Trophoblast cell (in vitro differentiated cells and primary cell): ENCODE measurements at regions not wholly inside any gene's neighbourhood (a gene's known extent, or its start where the extent isn't known, plus 50 kb on each side); places are given as distances from the start of the nearest gene placed in this dataset.

ENCODE experiments used
- DNase-seq, 2 donors: peaks; one replicate each; pipeline ENCODE4 v3.0.0-alpha.2; 2016
- H2AFZ ChIP-seq: 2 replicates; pipeline ENCODE4 v1.6.1; 2013; ENCODE audit warnings: low read length, moderate library complexity, mild to moderate bottlenecking; ENCODE audit not compliant: insufficient read depth, poor library complexity
- H2AK5ac ChIP-seq: 2 replicates; pipeline ENCODE4 v1.6.1; 2013; ENCODE audit warnings: mild to moderate bottlenecking, low read length
- H2BK120ac ChIP-seq: 2 replicates; pipeline ENCODE4 v1.6.1; 2013; ENCODE audit warnings: low read length, mild to moderate bottlenecking, moderate library complexity; ENCODE audit not compliant: insufficient read depth, poor library complexity
- H2BK12ac ChIP-seq: 2 replicates; pipeline ENCODE4 v1.6.1; 2013; ENCODE audit warnings: mild to moderate bottlenecking, low read length, moderate library complexity
- H2BK5ac ChIP-seq: 2 replicates; pipeline ENCODE4 v1.6.1; 2013; ENCODE audit warnings: low read length, low read depth, moderate library complexity, mild to moderate bottlenecking; ENCODE audit not compliant: poor library complexity
- H3K14ac ChIP-seq: 2 replicates; pipeline ENCODE4 v1.6.1; 2013; ENCODE audit warnings: mild to moderate bottlenecking, low read length
- H3K18ac ChIP-seq: 2 replicates; pipeline ENCODE4 v1.6.1; 2013; ENCODE audit warnings: mild to moderate bottlenecking, low read length
- H3K23ac ChIP-seq: 2 replicates; pipeline ENCODE4 v1.6.1; 2013; ENCODE audit warnings: low read length
- H3K27ac ChIP-seq: 2 replicates; pipeline ENCODE4 v1.5.1; 2013; ENCODE audit warnings: low read depth, mild to moderate bottlenecking, inconsistent platforms, low read length, moderate library complexity
- H3K27me3 ChIP-seq: 2 replicates; pipeline ENCODE4 v1.6.1; 2013; ENCODE audit warnings: inconsistent platforms, mild to moderate bottlenecking, low read length, moderate library complexity; ENCODE audit not compliant: insufficient read depth
- H3K36me3 ChIP-seq, 2 experiments: 1 replicate in 1 of 2; 2 replicates in 1 of 2; pipeline ENCODE4 v1.6.1; 2013; ENCODE audit warnings: low read length in 2 of 2, mild to moderate bottlenecking in 2 of 2, moderate library complexity in 1 of 2; ENCODE audit not compliant: insufficient read depth in 2 of 2, control insufficient read depth in 1 of 2
- H3K4ac ChIP-seq: 2 replicates; pipeline ENCODE4 v1.6.1; 2013; ENCODE audit warnings: low read depth, mild to moderate bottlenecking, low read length, moderate library complexity
- H3K4me1 ChIP-seq, 2 experiments: 1 replicate in 1 of 2; 2 replicates in 1 of 2; pipeline ENCODE4 v1.6.1; 2013; ENCODE audit warnings: low read length in 2 of 2, mild to moderate bottlenecking in 2 of 2, moderate library complexity in 1 of 2; ENCODE audit not compliant: insufficient read depth in 2 of 2, control insufficient read depth in 1 of 2
- H3K4me2 ChIP-seq: 2 replicates; pipeline ENCODE4 v1.6.1; 2013; ENCODE audit warnings: inconsistent platforms, mild to moderate bottlenecking, low read length, moderate library complexity
- H3K4me3 ChIP-seq: 2 replicates; pipeline ENCODE4 v1.5.1; 2013; ENCODE audit warnings: mild to moderate bottlenecking, low read depth, low read length, inconsistent platforms
- H3K79me1 ChIP-seq: one replicate; pipeline ENCODE4 v1.6.1; 2013; ENCODE audit warnings: low read length
- H3K79me2 ChIP-seq: 2 replicates; pipeline ENCODE4 v1.6.1; 2013; ENCODE audit warnings: low read length, mild to moderate bottlenecking; ENCODE audit not compliant: control insufficient read depth, insufficient read depth, poor library complexity
- H3K9ac ChIP-seq: 2 replicates; pipeline ENCODE4 v1.6.1; 2013; ENCODE audit warnings: mild to moderate bottlenecking, low read length
- H3K9me3 ChIP-seq: 2 replicates; pipeline ENCODE4 v1.6.1; 2013; ENCODE audit warnings: low read depth, mild to moderate bottlenecking, control low read depth, inconsistent platforms, low read length; ENCODE audit not compliant: insufficient read depth
- H4K12ac ChIP-seq: 2 replicates; pipeline ENCODE4 v1.6.1; 2013; ENCODE audit warnings: low read depth, mild to moderate bottlenecking, low read length, moderate library complexity
- H4K8ac ChIP-seq: 2 replicates; pipeline ENCODE4 v1.6.1; 2013; ENCODE audit warnings: low read depth, mild to moderate bottlenecking, low read length, moderate library complexity
- H4K91ac ChIP-seq: one replicate; pipeline ENCODE4 v1.6.1; 2013; ENCODE audit warnings: low read depth, mild to moderate bottlenecking, low read length, moderate library complexity
- WGBS: extraction: QIAGEN DNeasy Blood & Tissue Kit; methylation state at CpG from one replicate; pipeline ENCODE4 v1.1.7; 2013; ENCODE audit warnings: missing lambda C conversion rate; ENCODE audit not compliant: insufficient read length, insufficient coverage; ENCODE audit errors: extremely low coverage; 5-methylcytosine and 5-hydroxymethylcytosine counted together

GRCh38 chr4:136311774-136312173 is 1220.5 kb downstream of the PCDH18 start:
- Histone ChIP-seq H3K36me3 (no peaks in the 10 kb centered on the region), H4K8ac (no peak overlapping the region), H3K4ac (no peak overlapping the region), H3K4me1 (no peaks in the 10 kb centered on the region), H3K79me1 (no peaks in the 10 kb centered on the region), H2BK5ac (no peak overlapping the region), H3K27me3 (no peaks in the 10 kb centered on the region), H3K9ac (no peak overlapping the region), H2BK120ac (no peak overlapping the region), H3K18ac (no peak overlapping the region), H3K4me2 (no peak overlapping the region), H2BK12ac (no peak overlapping the region), H3K4me3 (no peak overlapping the region), H3K23ac (no peak overlapping the region), H4K12ac (no peak overlapping the region), H3K79me2 (no peaks in the 10 kb centered on the region), H4K91ac (no peak overlapping the region), H2AFZ (no peak overlapping the region), H3K27ac (no peak overlapping the region), H3K9me3 (no peaks in the 10 kb centered on the region), H2AK5ac (no peak overlapping the region), H3K14ac (no peak overlapping the region)
- DNase-seq: no peak
- no CpG with 5 or more reads among the region's 2 CpGs for WGBS

GRCh38 chr4:136307765-136308164 is 1224.5 kb downstream of the PCDH18 start:
- Histone ChIP-seq H2BK12ac (no peak overlapping the region), H3K36me3 (no peaks in the 10 kb centered on the region), H3K4me2 (no peak overlapping the region), H3K14ac (no peak overlapping the region), H3K23ac (no peak overlapping the region), H3K27me3 (no peaks in the 10 kb centered on the region), H3K18ac (no peak overlapping the region), H4K8ac (no peak overlapping the region), H3K9me3 (no peaks in the 10 kb centered on the region), H3K4me1 (no peaks in the 10 kb centered on the region), H3K9ac (no peak overlapping the region), H2BK120ac (no peak overlapping the region), H3K4ac (no peak overlapping the region), H3K27ac (no peak overlapping the region), H3K79me1 (no peaks in the 10 kb centered on the region), H3K79me2 (no peaks in the 10 kb centered on the region), H2AK5ac (no peak overlapping the region), H4K91ac (no peak overlapping the region), H2BK5ac (no peak overlapping the region), H2AFZ (no peak overlapping the region), H3K4me3 (no peak overlapping the region), H4K12ac (no peak overlapping the region)
- WGBS: no CpG with 5 or more reads among the region's 1 CpG
- DNase-seq: no peak

- Histone ChIP-seq H2BK5ac (no peak overlapping the region), H2AFZ (no peak overlapping the region), H3K14ac (no peak overlapping the region), H3K9ac (no peak overlapping the region), H3K18ac (no peak overlapping the region), H3K36me3 (no peaks in the 10 kb centered on the region), H2AK5ac (no peak overlapping the region), H2BK12ac (no peak overlapping the region), H3K4me3 (no peak overlapping the region), H2BK120ac (no peak overlapping the region), H3K79me2 (no peaks in the 10 kb centered on the region), H3K27me3 (no peaks in the 10 kb centered on the region), H4K12ac (no peak overlapping the region), H3K4ac (no peak overlapping the region), H3K4me1 (no peaks in the 10 kb centered on the region), H3K27ac (no peak overlapping the region), H3K9me3 (no peaks in the 10 kb centered on the region), H4K8ac (no peak overlapping the region), H3K4me2 (no peak overlapping the region), H4K91ac (no peak overlapping the region), H3K23ac (no peak overlapping the region), H3K79me1 (no peaks in the 10 kb centered on the region)
- DNase-seq: no peak
- no CpG with 5 or more reads among the region's 2 CpGs for WGBS
These were observed 1225.9 kb downstream of the PCDH18 start for GRCh38 chr4:136306361-136306760.

- H3K9me3 ChIP-seq: no peaks in the 10 kb centered on the region
- no peak for DNase-seq
- H3K18ac ChIP-seq: no peak overlapping the region
These were observed 1229.7 kb downstream of the PCDH18 start for GRCh38 chr4:136302566-136302965.

More at GRCh38 chr4:136302566-136302965, 1229.7 kb downstream of the PCDH18 start:
- Histone ChIP-seq H4K12ac (no peak overlapping the region), H3K79me1 (no peaks in the 10 kb centered on the region), H2AK5ac (no peak overlapping the region), H3K4me3 (no peak overlapping the region), H3K9ac (no peak overlapping the region), H3K79me2 (no peaks in the 10 kb centered on the region), H2BK12ac (no peak overlapping the region), H2AFZ (no peak overlapping the region), H3K23ac (no peak overlapping the region), H3K27me3 (no peaks in the 10 kb centered on the region), H3K14ac (no peak overlapping the region), H3K36me3 (no peaks in the 10 kb centered on the region), H3K4me1 (no peaks in the 10 kb centered on the region), H3K4me2 (no peak overlapping the region), H4K8ac (no peak overlapping the region), H3K4ac (no peak overlapping the region), H4K91ac (no peak overlapping the region), H2BK120ac (no peak overlapping the region), H2BK5ac (no peak overlapping the region), H3K27ac (no peak overlapping the region)
